HepG2 (cell line): ENCODE measurements at regions not wholly inside any gene's neighbourhood (a gene's known extent, or its start where the extent isn't known, plus 50 kb on each side); places are given as distances from the start of the nearest gene placed in this dataset.

Source experiments
- ATAC-seq: fragments of 200-7000 bp; cut with Tn5 transposase; 3 replicates; pipeline ENCODE4 v1.9.1; 2020; ENCODE audit warnings: mild to moderate bottlenecking, moderate library complexity
- BruUV-seq: library from RNA; stranded (reverse); fragments of 400-500 nt; replicated peaks from 2 replicates; lab custom pipeline; 2021; lab: Mats Ljungman, UMichigan
- CTCF ChIA-PET: fragments of 300-600 bp; formaldehyde crosslinking; extraction: SDS; loops from one replicate; lab custom pipeline; 2021; ENCODE audit warnings: low total read pairs, inconsistent platforms, low intra/inter-chr PET ratio; lab: Yijun Ruan, JAX
- POLR2A ChIA-PET: fragments of 350-600 bp; sonication (Branson Sonifier 250); formaldehyde crosslinking; loops from one replicate; lab custom pipeline; 2020; ENCODE audit warnings: antibody characterized with exemption, inconsistent platforms; lab: Yijun Ruan, JAX
- DNase-seq: peaks from one replicate; pipeline ENCODE4 v3.0.0-alpha.2; 2015; ENCODE audit warnings: low spot score
- FAIRE-seq: peaks from 3 replicates; lab custom pipeline; 2011; peaks lifted over from hg19 to GRCh38; lab: Jason Lieb, UNC
- H2AFZ ChIP-seq: one replicate; pipeline ENCODE4 v1.6.1; 2011; ENCODE audit warnings: low read length, inconsistent platforms
- H3K27ac ChIP-seq: fragments of 300-600 bp; 3 replicates; pipeline ENCODE4 v1.8.0; 2011; ENCODE audit warnings: mixed run types, mild to moderate bottlenecking, mixed read lengths, low read length, inconsistent platforms; ENCODE audit not compliant: insufficient read depth; ENCODE audit errors: extremely low read length
- H3K27me3 ChIP-seq, 2 experiments: fragments of 200-600 bp in 1 of 2; 2 replicates in 1 of 2; 3 replicates in 1 of 2; pipeline versions ENCODE4 v1.6.0 to v1.8.0; 2011; ENCODE audit warnings: low read length in 2 of 2, mild to moderate bottlenecking in 2 of 2, moderate library complexity in 2 of 2, inconsistent platforms in 1 of 2; ENCODE audit not compliant: insufficient read depth in 2 of 2, control insufficient read depth in 1 of 2
- H3K36me3 ChIP-seq, 2 experiments: fragments of 200-600 bp in 1 of 2; replicated peaks in 1 of 2; 2 replicates in 1 of 2; 3 replicates in 1 of 2; pipeline versions ENCODE4 v1.5.1 to v1.8.0; 2011; ENCODE audit warnings: low read length in 2 of 2, inconsistent platforms in 1 of 2; ENCODE audit not compliant: insufficient read depth in 2 of 2, control insufficient read depth in 1 of 2
- H3K4me1 ChIP-seq: 2 replicates; pipeline ENCODE4 v1.5.1; 2012; ENCODE audit warnings: low read length, inconsistent platforms; ENCODE audit not compliant: insufficient read depth
- H3K4me2 ChIP-seq: 2 replicates; pipeline ENCODE4 v1.6.0; 2011; ENCODE audit warnings: low read depth, low read length, inconsistent platforms
- H3K4me3 ChIP-seq, 3 experiments: fragments of 200-600 bp in 1 of 3; sonication (generic), shearing (Covaris generic) in 1 of 3; replicated peaks in 1 of 3; 2 replicates each; pipeline ENCODE4 v1.5.1; 2011 to 2016; ENCODE audit warnings: low read length in 3 of 3, inconsistent platforms in 2 of 3, low read depth in 2 of 3, mild to moderate bottlenecking in 2 of 3, control low read depth in 1 of 3, mixed read lengths in 1 of 3; ENCODE audit not compliant: insufficient read depth in 1 of 3
- H3K79me2 ChIP-seq: one replicate; pipeline ENCODE4 v1.6.1; 2011; ENCODE audit warnings: low read length, inconsistent platforms; ENCODE audit not compliant: insufficient read depth
- H3K9ac ChIP-seq: 2 replicates; pipeline ENCODE4 v1.6.0; 2011; ENCODE audit warnings: mild to moderate bottlenecking, low read depth, low read length, inconsistent platforms; ENCODE audit not compliant: insufficient read depth
- H3K9me3 ChIP-seq: 2 replicates; pipeline ENCODE4 v1.5.1; 2012; ENCODE audit warnings: mild to moderate bottlenecking, low read length
- H4K20me1 ChIP-seq: 2 replicates; pipeline ENCODE4 v1.6.0; 2011; ENCODE audit warnings: inconsistent platforms, mild to moderate bottlenecking, low read length, moderate library complexity; ENCODE audit not compliant: insufficient read depth
- BRD4 ChIP-seq: sonication (generic); formaldehyde crosslinking; IDR thresholded peaks from 2 replicates; pipeline ENCODE4 v1.4.0; 2020; ENCODE audit warnings: missing genetic modification reagents
- DDIT3 ChIP-seq: sonication (generic); formaldehyde crosslinking; IDR thresholded peaks from 2 replicates; pipeline ENCODE4 v1.4.0; 2020; ENCODE audit warnings: mild to moderate bottlenecking, missing genetic modification reagents
- FOXP1 ChIP-seq, 2 experiments: fragments of 450-650 bp in 1 of 2; IDR thresholded peaks; 2 replicates each; pipeline ENCODE4 v1.6.1; 2017 to 2018; ENCODE audit warnings: antibody characterized with exemption in 1 of 2
- HHEX ChIP-seq: IDR thresholded peaks from 2 replicates; pipeline ENCODE4 v1.6.1; 2016; ENCODE audit warnings: control low read depth
- KMT2A ChIP-seq: sonication (generic); formaldehyde crosslinking; IDR thresholded peaks from 2 replicates; pipeline ENCODE4 v1.4.0; 2020; ENCODE audit warnings: missing genetic modification reagents
- MAFK ChIP-seq, 2 experiments: IDR thresholded peaks in 1 of 2; conservative IDR thresholded peaks in 1 of 2; 2 replicates each; pipeline ENCODE4 v1.6.1; 2011; ENCODE audit warnings: improper control_type of control experiment in 2 of 2, low read length in 2 of 2
- SCMH1 ChIP-seq: sonication (generic); formaldehyde crosslinking; IDR thresholded peaks from 2 replicates; pipeline ENCODE4 v1.9.0; 2021; ENCODE audit warnings: missing genetic modification reagents, mild to moderate bottlenecking, borderline replicate concordance
- SOX13 ChIP-seq, 3 experiments: fragments of 450-650 bp in 1 of 3; sonication (generic) in 1 of 3; formaldehyde crosslinking in 1 of 3; IDR thresholded peaks in 2 of 3; conservative IDR thresholded peaks in 1 of 3; 2 replicates each; pipeline versions ENCODE4 v1.5.0 to v1.6.1; 2016 to 2020; ENCODE audit warnings: antibody characterized with exemption in 1 of 3, mild to moderate bottlenecking in 1 of 3, missing compliant biosample characterization in 1 of 3, missing genetic modification reagents in 1 of 3, moderate library complexity in 1 of 3
- SOX5 ChIP-seq: IDR thresholded peaks from 2 replicates; pipeline ENCODE4 v1.6.1; 2016; ENCODE audit warnings: borderline replicate concordance
- SP4 ChIP-seq: sonication (generic); formaldehyde crosslinking; IDR thresholded peaks from 2 replicates; pipeline ENCODE4 v1.8.1; 2023; ENCODE audit warnings: mild to moderate bottlenecking, missing genetic modification reagents
- WGBS: methylation state at CpG from one replicate; pipeline ENCODE4 v1.1.6; 2017; ENCODE audit warnings: low lambda C conversion rate; 5-methylcytosine and 5-hydroxymethylcytosine counted together
- in situ Hi-C: cut with HindIII; loops from 2 replicates; pipeline ENCODE4 v1.10.0; 2017; ENCODE audit warnings: low pct_unique_long_range_greater_than_20kb; ENCODE audit not compliant: extremely low pct_ligation_motif_present
- intact Hi-C: fragments of 100-400 bp; cut with micrococcal nuclease; formaldehyde crosslinking; loops from one replicate; pipeline ENCODE4 v1.10.0; 2022; ENCODE audit not compliant: unreplicated experiment
- TF ChIP-seq, protein P1 (sequence below): sonication (generic); formaldehyde crosslinking; IDR thresholded peaks from 2 replicates; pipeline ENCODE4 v1.4.0; 2020; ENCODE audit warnings: low read depth, mild to moderate bottlenecking, missing genetic modification reagents
- TF ChIP-seq, protein P2 (sequence below): sonication (generic); formaldehyde crosslinking; IDR thresholded peaks from 2 replicates; pipeline ENCODE4 v1.9.0; 2021; ENCODE audit warnings: missing genetic modification reagents, mild to moderate bottlenecking, borderline replicate concordance

GRCh38 chr9:74138182-74138581 lies 359.0 kb upstream of the RORB start (continued):
- TF ChIP-seq SP4 (CRISPR knock-in tag) (no peak), HHEX (CRISPR knock-in tag) (peak; percentile 47; the same call in 1 of the 2 replicates), BRD4 (no peak), SCMH1 (no peak), KMT2A (CRISPR knock-in tag) (no peak), FOXP1 (IDR thresholded peaks at IDR 0.05) (no peak), FOXP1 (CRISPR knock-in tag; IDR thresholded peaks at IDR 0.05) (peak; percentile 54), MAFK (conservative IDR thresholded peaks at IDR 0.05 in 1 of 2, IDR thresholded peaks at IDR 0.05 in 1 of 2; ENCODE audit: low read length in 2 of 2) (peak in 1 of 2 experiments; percentile 47; a peak in 2 of 4 replicates), DDIT3 (CRISPR knock-in tag) (no peak), SOX5 (no peak)
- TF ChIP-seq, protein P1, sequence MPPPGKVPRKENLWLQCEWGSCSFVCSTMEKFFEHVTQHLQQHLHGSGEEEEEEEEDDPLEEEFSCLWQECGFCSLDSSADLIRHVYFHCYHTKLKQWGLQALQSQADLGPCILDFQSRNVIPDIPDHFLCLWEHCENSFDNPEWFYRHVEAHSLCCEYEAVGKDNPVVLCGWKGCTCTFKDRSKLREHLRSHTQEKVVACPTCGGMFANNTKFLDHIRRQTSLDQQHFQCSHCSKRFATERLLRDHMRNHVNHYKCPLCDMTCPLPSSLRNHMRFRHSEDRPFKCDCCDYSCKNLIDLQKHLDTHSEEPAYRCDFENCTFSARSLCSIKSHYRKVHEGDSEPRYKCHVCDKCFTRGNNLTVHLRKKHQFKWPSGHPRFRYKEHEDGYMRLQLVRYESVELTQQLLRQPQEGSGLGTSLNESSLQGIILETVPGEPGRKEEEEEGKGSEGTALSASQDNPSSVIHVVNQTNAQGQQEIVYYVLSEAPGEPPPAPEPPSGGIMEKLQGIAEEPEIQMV (CRISPR knock-in tag), result no peak

DNA sequence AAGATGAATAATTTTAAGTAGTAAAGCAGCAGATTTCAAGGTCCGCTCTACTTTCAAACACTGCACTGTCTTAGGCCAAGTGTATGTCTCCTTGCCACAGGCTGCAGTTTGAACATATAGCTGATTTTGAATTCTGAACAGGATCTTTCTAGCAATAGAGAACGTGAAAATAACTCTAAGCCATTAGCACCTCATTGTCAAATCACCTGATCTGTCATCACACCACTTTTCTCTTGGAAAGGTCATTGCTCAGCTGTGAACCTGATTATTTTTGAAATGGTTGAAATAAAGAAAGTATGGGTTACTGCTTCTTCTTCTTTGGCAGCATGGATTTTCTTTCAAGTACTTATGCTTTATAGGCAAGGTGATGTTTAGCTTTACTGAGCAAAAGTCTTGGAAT lies 357.0 kb upstream of the RORB start:
- Histone ChIP-seq H3K4me1 (no peaks in the 10 kb centered on the region), H4K20me1 (no peaks in the 10 kb centered on the region), H3K9me3 (no peaks in the 10 kb centered on the region), H3K9ac (no peak overlapping the region), H3K36me3 (no peaks in the 10 kb centered on the region), H3K79me2 (no peaks in the 10 kb centered on the region), H3K27ac (no peak overlapping the region), H2AFZ (no peak overlapping the region), H3K4me2 (no peak overlapping the region), H3K27me3 (no peaks in the 10 kb centered on the region), H3K4me3 (no peak overlapping the region)
- DNase-seq (no peak), FAIRE-seq (no peak), ATAC-seq (no peak)
- intact Hi-C loops (no loop called here), in situ Hi-C loops (no loop called here)
- BruUV-seq, result no TSS peak
- CTCF ChIA-PET, result no interaction called here
- 33% methylated on average over 2 of the region's 2 CpGs for WGBS
- POLR2A ChIA-PET, result no interaction called here
- TF ChIP-seq, protein P2, sequence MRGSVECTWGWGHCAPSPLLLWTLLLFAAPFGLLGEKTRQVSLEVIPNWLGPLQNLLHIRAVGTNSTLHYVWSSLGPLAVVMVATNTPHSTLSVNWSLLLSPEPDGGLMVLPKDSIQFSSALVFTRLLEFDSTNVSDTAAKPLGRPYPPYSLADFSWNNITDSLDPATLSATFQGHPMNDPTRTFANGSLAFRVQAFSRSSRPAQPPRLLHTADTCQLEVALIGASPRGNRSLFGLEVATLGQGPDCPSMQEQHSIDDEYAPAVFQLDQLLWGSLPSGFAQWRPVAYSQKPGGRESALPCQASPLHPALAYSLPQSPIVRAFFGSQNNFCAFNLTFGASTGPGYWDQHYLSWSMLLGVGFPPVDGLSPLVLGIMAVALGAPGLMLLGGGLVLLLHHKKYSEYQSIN (CRISPR knock-in tag), result no peak
- no peak for TF ChIP-seq SOX13 (IDR thresholded peaks at IDR 0.05)
- no peak for TF ChIP-seq SOX13 (CRISPR knock-in tag; conservative IDR thresholded peaks at IDR 0.05 in 1 of 2, IDR thresholded peaks at IDR 0.05 in 1 of 2)
